Mesothelial cell of epicardium (in vitro differentiated cells): ENCODE measurements at regions not wholly inside any gene's neighbourhood (a gene's known extent, or its start where the extent isn't known, plus 50 kb on each side); places are given as distances from the start of the nearest gene placed in this dataset.

ENCODE experiments used
- DNase-seq, 2 experiments: peaks; one replicate each; pipeline ENCODE4 v3.0.0; 2021; ENCODE audit warnings: low spot score in 2 of 2; ENCODE audit not compliant: unreplicated experiment in 2 of 2
- H3K27ac Mint-ChIP-seq: 2 replicates; pipeline ENCODE4 v1.8.0; 2021; ENCODE audit warnings: mixed read lengths
- H3K27me3 Mint-ChIP-seq: 2 replicates; pipeline ENCODE4 v1.8.0; 2021; ENCODE audit warnings: low read depth, mixed read lengths
- H3K36me3 Mint-ChIP-seq: 2 replicates; pipeline ENCODE4 v1.8.0; 2021; ENCODE audit warnings: mixed read lengths
- H3K4me1 Mint-ChIP-seq: 2 replicates; pipeline ENCODE4 v1.8.0; 2021; ENCODE audit warnings: mixed read lengths
- H3K4me3 Mint-ChIP-seq: 2 replicates; pipeline ENCODE4 v1.8.0; 2021; ENCODE audit warnings: mild to moderate bottlenecking, moderate library complexity, mixed read lengths
- H3K9me3 Mint-ChIP-seq: 2 replicates; pipeline ENCODE4 v1.8.0; 2021; ENCODE audit warnings: mixed read lengths
- CTCF ChIP-seq: fragments of 200-600 bp; sonication (generic); IDR thresholded peaks from one replicate; pipeline ENCODE4 v1.5.0; 2021; ENCODE audit warnings: antibody characterized with exemption; ENCODE audit not compliant: unreplicated experiment

DNA sequence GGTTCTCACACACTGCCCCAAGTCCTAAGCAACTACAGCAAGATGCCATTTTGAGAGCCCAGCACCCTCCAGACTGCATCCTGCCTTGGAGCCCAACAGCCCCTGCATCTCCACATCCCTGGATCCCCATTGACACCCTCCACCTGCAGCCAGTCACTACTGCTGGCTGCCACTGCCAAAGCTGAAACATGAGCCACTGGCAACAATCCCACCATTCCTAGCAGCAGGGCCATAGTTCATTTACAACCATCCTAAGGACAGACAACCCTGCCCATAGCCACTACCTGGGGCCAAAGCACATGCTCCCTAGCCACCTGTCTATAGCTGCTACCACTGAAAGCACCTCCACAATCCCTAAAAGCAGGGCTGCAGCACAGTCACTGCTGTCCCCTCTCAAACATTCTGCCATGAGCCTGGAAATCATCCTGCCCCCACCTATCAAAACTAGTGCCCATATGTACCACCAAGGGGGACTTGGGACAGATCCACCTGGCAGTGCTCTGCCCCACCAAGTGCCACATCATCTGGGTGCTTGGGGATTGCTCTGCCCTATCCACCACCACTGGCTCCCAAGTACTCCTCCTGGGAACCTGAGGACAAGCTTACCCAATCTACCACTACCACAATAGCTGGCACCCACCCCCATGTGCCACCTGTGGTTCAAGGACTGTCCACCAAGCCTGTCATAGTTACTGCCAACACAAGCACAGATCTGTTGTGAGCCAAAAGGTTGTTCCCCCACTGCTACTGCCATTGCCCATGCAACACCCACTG, 138.8 kb upstream of the SOX6 start:
- TF ChIP-seq CTCF: no peak
- Mint-ChIP-seq H3K4me3 (no peak overlapping the region), H3K36me3 (peaks cover 15% of the 10 kb centered on the region), H3K27me3 (no peaks in the 10 kb centered on the region), H3K4me1 (no peaks in the 10 kb centered on the region), H3K27ac (no peak overlapping the region), H3K9me3 (peaks cover 34% of the 10 kb centered on the region)
- no peak for DNase-seq

- no peak for DNase-seq
- H3K27me3 Mint-ChIP-seq: no peaks in the 10 kb centered on the region
- H3K4me3 Mint-ChIP-seq: no peak overlapping the region
- no peak overlapping the region for H3K27ac Mint-ChIP-seq
- no peak for TF ChIP-seq CTCF
- no peaks in the 10 kb centered on the region for H3K36me3 Mint-ChIP-seq
- no peaks in the 10 kb centered on the region for H3K4me1 Mint-ChIP-seq
- peaks cover 4% of the 10 kb centered on the region for H3K9me3 Mint-ChIP-seq
Observed at GRCh38 chr11:16484434-16484833, 128.1 kb upstream of the SOX6 start.

DNA sequence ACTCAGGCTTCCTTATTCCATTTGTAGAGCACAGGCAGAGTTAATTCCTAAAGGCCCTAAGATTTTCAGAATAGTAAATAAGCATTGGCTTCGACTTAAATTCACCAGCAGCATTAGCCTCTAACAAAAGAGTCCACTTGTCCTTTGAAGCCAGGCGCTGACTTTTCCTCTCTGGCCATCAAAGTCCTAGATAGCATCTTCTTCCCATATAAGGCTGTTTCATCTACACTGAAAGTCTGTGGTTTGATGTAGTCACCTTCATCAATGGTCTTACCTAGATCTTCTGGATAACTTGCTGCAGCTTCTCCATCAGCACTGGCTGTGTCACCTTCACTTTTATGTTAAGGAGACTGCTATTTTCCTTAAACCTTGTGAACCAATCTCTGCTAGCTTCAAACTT, 118.3 kb upstream of the SOX6 start:
- TF ChIP-seq CTCF: no peak
- DNase-seq: no peak
- H3K9me3 Mint-ChIP-seq: peaks cover 5% of the 10 kb centered on the region
- H3K36me3 Mint-ChIP-seq: peaks cover 9% of the 10 kb centered on the region
- peaks cover 22% of the 10 kb centered on the region for H3K4me1 Mint-ChIP-seq
- H3K4me3 Mint-ChIP-seq: no peak overlapping the region
- no peak overlapping the region for H3K27ac Mint-ChIP-seq
- H3K27me3 Mint-ChIP-seq: no peaks in the 10 kb centered on the region

DNA sequence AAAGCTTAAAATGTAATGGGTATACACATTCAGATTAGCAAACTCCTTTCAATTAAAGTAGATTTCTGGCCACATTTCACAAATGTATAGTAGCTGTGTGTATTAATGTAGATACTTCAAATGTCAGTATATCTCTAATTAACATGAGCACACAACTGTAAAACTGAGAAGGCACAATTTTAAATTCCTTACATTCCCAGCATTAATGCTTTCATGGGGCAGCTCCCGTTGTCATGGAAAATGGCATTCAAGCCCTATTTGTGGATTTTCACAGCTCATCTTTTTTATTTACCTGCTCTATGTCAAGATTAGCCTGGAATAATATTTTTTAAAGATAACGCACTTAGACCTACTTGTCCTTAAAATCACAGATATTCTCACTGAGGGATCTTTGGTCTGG, 113.6 kb upstream of the SOX6 start:
- Mint-ChIP-seq H3K9me3 (peaks cover 12% of the 10 kb centered on the region), H3K4me1 (peaks cover 35% of the 10 kb centered on the region), H3K27me3 (no peaks in the 10 kb centered on the region), H3K36me3 (peaks cover 13% of the 10 kb centered on the region), H3K27ac (peak overlapping the region; percentile 95), H3K4me3 (no peak overlapping the region)
- no peak for DNase-seq
- TF ChIP-seq CTCF: no peak

DNA sequence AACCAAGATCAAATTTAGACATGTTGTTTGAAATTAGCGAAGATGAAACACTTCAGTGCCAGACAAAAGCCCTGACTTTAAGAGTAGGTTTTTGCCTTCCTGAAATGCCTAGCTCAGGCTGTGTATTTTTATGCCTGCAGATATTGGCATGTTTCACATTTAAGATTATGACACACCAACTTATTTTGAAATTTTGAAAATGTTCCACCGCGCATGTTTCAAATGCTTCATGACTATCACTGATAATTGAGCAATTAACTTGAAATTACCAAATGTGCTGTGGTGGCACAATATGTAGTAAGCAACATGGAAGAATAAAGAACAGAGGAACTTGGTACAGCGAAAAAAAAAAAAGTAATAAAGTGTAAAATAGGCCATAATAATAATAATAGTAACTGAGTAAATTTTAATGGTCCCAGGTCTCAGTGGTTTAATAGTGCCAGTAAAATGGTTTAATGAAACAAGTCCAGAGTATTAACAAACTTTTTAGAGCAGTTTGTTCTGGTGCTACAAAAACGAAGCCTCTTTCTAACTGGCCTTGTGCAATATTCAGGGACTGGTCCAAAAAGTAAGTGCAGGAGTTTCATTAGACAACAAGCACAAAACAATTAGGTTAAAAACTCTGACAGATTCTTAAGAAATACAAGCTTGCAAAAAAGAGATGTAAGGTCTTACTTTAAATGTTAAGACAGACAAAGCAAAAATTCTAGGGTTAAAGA, 112.5 kb upstream of the SOX6 start:
- H3K27me3 Mint-ChIP-seq: no peaks in the 10 kb centered on the region
- peak overlapping the region; percentile 95 for H3K27ac Mint-ChIP-seq
- TF ChIP-seq CTCF: no peak
- no peak for DNase-seq
- H3K36me3 Mint-ChIP-seq: peaks cover 6% of the 10 kb centered on the region
- peaks cover 7% of the 10 kb centered on the region for H3K9me3 Mint-ChIP-seq
- H3K4me1 Mint-ChIP-seq: peaks cover 35% of the 10 kb centered on the region
- no peak overlapping the region for H3K4me3 Mint-ChIP-seq
